Gastroesophageal sphincter (tissue), 3 donors: ENCODE measurements at regions not wholly inside any gene's neighbourhood (a gene's known extent, or its start where the extent isn't known, plus 50 kb on each side); places are given as distances from the start of the nearest gene placed in this dataset.

Source experiments
- EP300 ChIP-seq: sonication (generic); formaldehyde crosslinking; IDR thresholded peaks from one replicate; pipeline ENCODE4 v1.6.1; 2017; ENCODE audit warnings: antibody characterized with exemption, mild to moderate bottlenecking
- POLR2A ChIP-seq, 2 donors: fragments of 450-650 bp; IDR thresholded peaks; one replicate each; pipeline ENCODE4 v1.6.1; 2017; ENCODE audit warnings: antibody characterized with exemption in 2 of 2, mild to moderate bottlenecking in 2 of 2, moderate library complexity in 1 of 2
- TF ChIP-seq, protein P1 (sequence below), 4 experiments: fragments of 200-600 bp in 2 of 4; fragments of 450-650 bp in 2 of 4; sonication (generic) in 1 of 4; IDR thresholded peaks; one replicate each; pipeline ENCODE4 v1.5.1; 2017 to 2019; ENCODE audit warnings: antibody characterized with exemption in 4 of 4, mild to moderate bottlenecking in 2 of 4, moderate library complexity in 2 of 4

GRCh38 chr9:103988821-103989220 is 105.3 kb upstream of the SMC2 start:
- TF ChIP-seq, protein P1, sequence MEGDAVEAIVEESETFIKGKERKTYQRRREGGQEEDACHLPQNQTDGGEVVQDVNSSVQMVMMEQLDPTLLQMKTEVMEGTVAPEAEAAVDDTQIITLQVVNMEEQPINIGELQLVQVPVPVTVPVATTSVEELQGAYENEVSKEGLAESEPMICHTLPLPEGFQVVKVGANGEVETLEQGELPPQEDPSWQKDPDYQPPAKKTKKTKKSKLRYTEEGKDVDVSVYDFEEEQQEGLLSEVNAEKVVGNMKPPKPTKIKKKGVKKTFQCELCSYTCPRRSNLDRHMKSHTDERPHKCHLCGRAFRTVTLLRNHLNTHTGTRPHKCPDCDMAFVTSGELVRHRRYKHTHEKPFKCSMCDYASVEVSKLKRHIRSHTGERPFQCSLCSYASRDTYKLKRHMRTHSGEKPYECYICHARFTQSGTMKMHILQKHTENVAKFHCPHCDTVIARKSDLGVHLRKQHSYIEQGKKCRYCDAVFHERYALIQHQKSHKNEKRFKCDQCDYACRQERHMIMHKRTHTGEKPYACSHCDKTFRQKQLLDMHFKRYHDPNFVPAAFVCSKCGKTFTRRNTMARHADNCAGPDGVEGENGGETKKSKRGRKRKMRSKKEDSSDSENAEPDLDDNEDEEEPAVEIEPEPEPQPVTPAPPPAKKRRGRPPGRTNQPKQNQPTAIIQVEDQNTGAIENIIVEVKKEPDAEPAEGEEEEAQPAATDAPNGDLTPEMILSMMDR (IDR thresholded peaks at IDR 0.05) = no peak
- TF ChIP-seq POLR2A (IDR thresholded peaks at IDR 0.05) (no peak), EP300 (no peak)
